Fibroblast of pulmonary artery (primary cell): ENCODE measurements at regions not wholly inside any gene's neighbourhood (a gene's known extent, or its start where the extent isn't known, plus 50 kb on each side); places are given as distances from the start of the nearest gene placed in this dataset.

Source experiments
- DNase-seq: peaks from one replicate; pipeline ENCODE4 v3.0.0-alpha.2; 2010; ENCODE audit warnings: low read depth
- H3K4me3 ChIP-seq: replicated peaks from 2 replicates; pipeline ENCODE4 v1.5.1; 2011; ENCODE audit warnings: low read depth, mild to moderate bottlenecking, control low read depth, low read length, moderate library complexity
- TF ChIP-seq, protein P1 (sequence below): IDR thresholded peaks from 2 replicates; pipeline ENCODE4 v1.5.1; 2011; ENCODE audit warnings: mild to moderate bottlenecking, control low read depth, low read length, inconsistent platforms; ENCODE audit errors: missing control alignments

GRCh38 chr5:39906146-39906545 is 481.4 kb upstream of the DAB2 start:
- peak; percentile 35 for DNase-seq
- H3K4me3 ChIP-seq: no peak overlapping the region
- TF ChIP-seq, protein P1, sequence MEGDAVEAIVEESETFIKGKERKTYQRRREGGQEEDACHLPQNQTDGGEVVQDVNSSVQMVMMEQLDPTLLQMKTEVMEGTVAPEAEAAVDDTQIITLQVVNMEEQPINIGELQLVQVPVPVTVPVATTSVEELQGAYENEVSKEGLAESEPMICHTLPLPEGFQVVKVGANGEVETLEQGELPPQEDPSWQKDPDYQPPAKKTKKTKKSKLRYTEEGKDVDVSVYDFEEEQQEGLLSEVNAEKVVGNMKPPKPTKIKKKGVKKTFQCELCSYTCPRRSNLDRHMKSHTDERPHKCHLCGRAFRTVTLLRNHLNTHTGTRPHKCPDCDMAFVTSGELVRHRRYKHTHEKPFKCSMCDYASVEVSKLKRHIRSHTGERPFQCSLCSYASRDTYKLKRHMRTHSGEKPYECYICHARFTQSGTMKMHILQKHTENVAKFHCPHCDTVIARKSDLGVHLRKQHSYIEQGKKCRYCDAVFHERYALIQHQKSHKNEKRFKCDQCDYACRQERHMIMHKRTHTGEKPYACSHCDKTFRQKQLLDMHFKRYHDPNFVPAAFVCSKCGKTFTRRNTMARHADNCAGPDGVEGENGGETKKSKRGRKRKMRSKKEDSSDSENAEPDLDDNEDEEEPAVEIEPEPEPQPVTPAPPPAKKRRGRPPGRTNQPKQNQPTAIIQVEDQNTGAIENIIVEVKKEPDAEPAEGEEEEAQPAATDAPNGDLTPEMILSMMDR: no peak

GRCh38 chr5:39905356-39905755 is 480.6 kb upstream of the DAB2 start:
- no peak overlapping the region for H3K4me3 ChIP-seq
- TF ChIP-seq, protein P1: no peak
- peak; percentile 29 for DNase-seq

GRCh38 chr5:39902626-39903025 is 477.8 kb upstream of the DAB2 start:
- TF ChIP-seq, protein P1: no peak
- H3K4me3 ChIP-seq: no peak overlapping the region
- no peak for DNase-seq

DNA sequence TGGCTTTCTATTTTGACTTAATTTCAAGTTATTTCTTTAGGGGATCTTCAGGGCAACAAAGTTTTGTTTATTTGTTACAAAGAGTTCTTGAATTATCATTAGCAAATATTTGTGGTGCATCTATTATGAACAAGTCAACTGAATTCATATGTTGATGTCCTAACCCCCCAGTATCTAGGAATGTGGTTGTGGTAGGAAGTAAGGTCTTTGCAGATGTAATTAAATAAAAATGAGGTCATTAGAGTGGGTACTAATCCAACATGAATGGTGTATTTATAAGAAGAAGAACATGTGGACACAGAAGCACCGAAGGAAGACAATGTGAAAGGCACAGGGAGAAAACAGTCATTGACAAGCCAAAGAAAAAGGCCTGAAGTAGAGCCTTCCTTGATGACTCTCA is 474.0 kb upstream of the DAB2 start:
- no peak overlapping the region for H3K4me3 ChIP-seq
- DNase-seq: no peak
- TF ChIP-seq, protein P1: no peak

DNA sequence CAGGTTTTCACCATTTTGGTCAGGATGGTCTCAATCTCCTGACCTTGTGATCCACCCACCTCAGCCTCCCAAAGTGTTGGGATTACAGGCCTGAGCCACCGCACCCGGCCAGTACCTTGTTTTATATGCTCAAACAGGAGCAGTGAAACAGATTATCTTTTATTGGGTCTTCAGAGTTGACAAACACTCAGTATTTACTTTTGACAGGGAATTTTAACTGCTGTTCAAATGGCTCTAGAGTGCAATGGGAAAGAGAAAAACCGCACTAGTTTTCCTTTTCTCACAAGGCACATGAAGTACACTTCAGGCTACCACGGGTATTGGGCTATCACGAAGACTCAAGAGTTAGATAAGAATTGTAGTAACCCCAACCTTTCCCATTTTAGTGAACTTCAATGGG is 471.9 kb upstream of the DAB2 start:
- no peak for DNase-seq
- no peak overlapping the region for H3K4me3 ChIP-seq
- TF ChIP-seq, protein P1: no peak

GRCh38 chr5:39896104-39896503 is 471.3 kb upstream of the DAB2 start:
- TF ChIP-seq, protein P1: no peak

DNA sequence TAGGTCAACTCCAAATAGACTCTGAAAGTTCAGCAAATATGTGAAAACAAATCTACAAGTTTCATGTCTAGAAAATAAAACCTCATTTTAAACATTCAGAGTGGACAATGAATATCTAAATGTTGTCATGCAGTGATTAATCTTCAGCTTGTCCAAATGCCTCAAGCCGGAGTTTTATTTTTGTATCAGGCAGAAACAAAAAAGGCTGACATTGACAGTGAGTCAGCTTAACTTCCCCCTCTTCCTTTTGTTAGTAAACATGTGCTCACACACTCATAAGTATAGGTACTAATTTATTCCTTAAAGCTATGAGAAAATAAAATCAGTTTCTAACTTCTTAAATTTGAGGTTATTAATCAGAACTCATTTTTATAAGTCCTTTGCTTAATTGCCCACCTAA is 467.9 kb upstream of the DAB2 start:
- TF ChIP-seq, protein P1: no peak
- peak; percentile 33 for DNase-seq
- H3K4me3 ChIP-seq: no peak overlapping the region

More at GRCh38 chr5:39896104-39896503, 471.3 kb upstream of the DAB2 start:
- no peak for DNase-seq
- no peak overlapping the region for H3K4me3 ChIP-seq
